Adrenal gland (tissue), 9 donors: ENCODE measurements at regions not wholly inside any gene's neighbourhood (a gene's known extent, or its start where the extent isn't known, plus 50 kb on each side); places are given as distances from the start of the nearest gene placed in this dataset.

ENCODE experiments used
- DNase-seq, 7 donors: peaks; one replicate each; pipeline ENCODE4 v3.0.0-alpha.2; 2019 to 2020
- H3K27ac ChIP-seq, 5 donors: fragments of 200-600 bp; sonication (generic) in 4 of 5; 1 replicate in 3 of 5; 2 replicates in 2 of 5; pipeline versions ENCODE4 v1.5.1 to v1.8.0; 2016 to 2020; ENCODE audit warnings: mild to moderate bottlenecking in 1 of 5
- H3K27me3 ChIP-seq: fragments of 200-600 bp; 2 replicates; pipeline ENCODE4 v1.8.0; 2021
- H3K36me3 ChIP-seq, 2 donors: fragments of 200-600 bp; replicated peaks in 1 of 2; 1 replicate in 1 of 2; 2 replicates in 1 of 2; pipeline versions ENCODE4 v1.5.1 to v1.8.0; 2018 to 2022
- H3K4me1 ChIP-seq, 2 donors: fragments of 200-600 bp; replicated peaks in 1 of 2; 1 replicate in 1 of 2; 2 replicates in 1 of 2; pipeline versions ENCODE4 v1.5.1 to v1.8.0; 2018 to 2021
- H3K4me3 ChIP-seq, 4 donors: fragments of 200-600 bp; sonication (generic) in 3 of 4; one replicate each; pipeline ENCODE4 v1.5.1; 2016 to 2018
- H3K9me3 ChIP-seq, 3 donors: fragments of 200-600 bp; sonication (generic) in 1 of 3; replicated peaks in 1 of 3; 1 replicate in 2 of 3; 2 replicates in 1 of 3; pipeline versions ENCODE4 v1.5.1 to v1.8.0; 2016 to 2021
- POLR2A ChIP-seq, 2 donors: fragments of 450-650 bp; IDR thresholded peaks; one replicate each; pipeline ENCODE4 v1.6.1; 2017; ENCODE audit warnings: antibody characterized with exemption in 2 of 2, mild to moderate bottlenecking in 2 of 2, moderate library complexity in 1 of 2
- WGBS, 4 donors: extraction: QIAGEN DNeasy Blood & Tissue Kit in 2 of 4; methylation state at CpG; one replicate each; pipeline versions ENCODE4 v1.1.5 to v1.1.7; 2013 to 2017; 5-methylcytosine and 5-hydroxymethylcytosine counted together
- intact Hi-C, 2 donors: fragments of 100-400 bp; cut with DNase I; formaldehyde crosslinking; loops; one replicate each; pipeline versions ENCODE4 v1.14.1 to v1.15.0; 2022 to 2023
- TF ChIP-seq, protein P1 (sequence below), 6 experiments: fragments of 450-650 bp in 4 of 6; fragments of 200-600 bp in 2 of 6; sonication (generic) in 1 of 6; IDR thresholded peaks; 1 replicate in 5 of 6; 2 replicates in 1 of 6; pipeline versions ENCODE4 v1.5.1 to v1.8.0; 2016 to 2021; ENCODE audit warnings: antibody characterized with exemption in 6 of 6, mild to moderate bottlenecking in 2 of 6, moderate library complexity in 1 of 6
- donor health status: healthy with polysubstance abuse.
- donor health status: Bipolar disorder and iron deficiency.
- donor health status: DM: yes; HTN: yes; CAD: no.
- donor health status: DM: no; HTN: no; CAD: no.
- donor health status: DM: no; HTN: no; CAD: no.

DNA sequence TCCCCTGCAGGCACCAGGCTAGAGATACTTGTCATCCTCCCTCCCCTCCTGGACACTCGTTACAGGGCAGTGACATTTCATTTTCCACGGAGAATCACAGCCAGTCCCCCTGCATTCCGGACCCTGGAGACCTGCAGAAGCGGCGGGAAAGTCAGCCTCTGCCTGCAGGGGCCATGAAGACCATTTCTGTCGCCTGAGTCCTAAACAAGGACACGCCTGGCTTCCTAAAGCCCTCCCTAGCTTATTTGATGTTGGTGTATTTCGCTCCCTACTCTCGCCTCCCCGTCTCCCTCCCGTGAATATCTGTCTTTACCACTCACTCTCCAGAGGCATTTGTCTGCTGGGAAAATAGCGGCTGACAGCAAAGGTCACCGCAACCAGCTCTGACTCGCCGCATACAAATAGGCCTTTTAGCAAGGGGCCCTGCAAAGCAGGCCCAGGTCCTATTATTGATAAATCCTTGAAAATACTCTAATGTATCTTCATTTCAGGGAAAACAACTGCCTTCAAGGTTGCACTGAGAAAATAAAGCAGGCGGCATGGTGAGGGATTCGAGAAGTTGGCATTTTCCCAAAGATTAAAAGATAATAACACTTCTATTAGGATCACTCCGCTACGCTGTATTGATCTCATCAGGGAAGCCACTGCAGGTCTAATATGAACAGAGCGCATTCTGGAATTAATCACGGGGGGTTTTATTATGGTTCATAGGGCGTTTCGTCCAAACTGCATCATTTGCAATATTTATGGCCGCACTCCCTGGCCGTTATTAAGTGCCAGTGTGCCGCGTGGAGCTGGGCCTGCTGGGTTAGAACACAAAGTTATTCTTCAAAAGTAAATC, 447.1 kb upstream of the CDH5 start:
- WGBS, 4 donors: 65 to 78% (median 74%) methylated on average over 24 to 27 of the region's 27 CpGs
- DNase-seq: no peak
- no peaks in the 10 kb centered on the region for H3K9me3 ChIP-seq
- no peak overlapping the region for H3K27ac ChIP-seq
- TF ChIP-seq POLR2A (IDR thresholded peaks at IDR 0.05): no peak
- TF ChIP-seq, protein P1, sequence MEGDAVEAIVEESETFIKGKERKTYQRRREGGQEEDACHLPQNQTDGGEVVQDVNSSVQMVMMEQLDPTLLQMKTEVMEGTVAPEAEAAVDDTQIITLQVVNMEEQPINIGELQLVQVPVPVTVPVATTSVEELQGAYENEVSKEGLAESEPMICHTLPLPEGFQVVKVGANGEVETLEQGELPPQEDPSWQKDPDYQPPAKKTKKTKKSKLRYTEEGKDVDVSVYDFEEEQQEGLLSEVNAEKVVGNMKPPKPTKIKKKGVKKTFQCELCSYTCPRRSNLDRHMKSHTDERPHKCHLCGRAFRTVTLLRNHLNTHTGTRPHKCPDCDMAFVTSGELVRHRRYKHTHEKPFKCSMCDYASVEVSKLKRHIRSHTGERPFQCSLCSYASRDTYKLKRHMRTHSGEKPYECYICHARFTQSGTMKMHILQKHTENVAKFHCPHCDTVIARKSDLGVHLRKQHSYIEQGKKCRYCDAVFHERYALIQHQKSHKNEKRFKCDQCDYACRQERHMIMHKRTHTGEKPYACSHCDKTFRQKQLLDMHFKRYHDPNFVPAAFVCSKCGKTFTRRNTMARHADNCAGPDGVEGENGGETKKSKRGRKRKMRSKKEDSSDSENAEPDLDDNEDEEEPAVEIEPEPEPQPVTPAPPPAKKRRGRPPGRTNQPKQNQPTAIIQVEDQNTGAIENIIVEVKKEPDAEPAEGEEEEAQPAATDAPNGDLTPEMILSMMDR (IDR thresholded peaks at IDR 0.05): no peak
- no peaks in the 10 kb centered on the region for H3K27me3 ChIP-seq
- intact Hi-C loops: no loop called here
- no peaks in the 10 kb centered on the region for H3K4me1 ChIP-seq
- H3K36me3 ChIP-seq: no peaks in the 10 kb centered on the region
- H3K4me3 ChIP-seq: no peak overlapping the region

DNA sequence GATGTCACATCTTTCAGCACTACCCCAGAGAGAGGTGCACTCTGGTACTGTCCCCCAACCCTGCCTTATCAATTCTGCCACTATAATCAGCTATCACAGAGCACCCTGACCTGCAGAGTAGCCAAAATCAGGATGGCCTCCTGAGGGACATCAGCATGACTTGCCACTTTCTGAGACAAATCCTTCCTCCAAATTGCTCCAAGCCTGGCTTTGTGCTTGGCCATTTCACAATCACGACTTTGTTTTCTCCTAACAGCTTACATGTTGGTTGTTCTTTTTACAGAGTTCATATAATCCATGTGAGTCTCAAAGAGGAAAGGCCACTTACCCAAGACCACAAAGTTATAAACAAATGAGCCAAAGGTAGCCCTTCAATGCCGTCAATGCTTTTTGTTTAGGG, 449.0 kb upstream of the CDH5 start:
- Histone ChIP-seq H3K27ac (no peak overlapping the region), H3K9me3 (no peaks in the 10 kb centered on the region), H3K4me1 (no peaks in the 10 kb centered on the region), H3K4me3 (no peak overlapping the region), H3K27me3 (no peaks in the 10 kb centered on the region), H3K36me3 (no peaks in the 10 kb centered on the region)
- TF ChIP-seq POLR2A (IDR thresholded peaks at IDR 0.05): no peak
- TF ChIP-seq, protein P1 (IDR thresholded peaks at IDR 0.05): no peak
- 75 to 93% (median 88%) methylated on average over 2 of the region's 2 CpGs for whole genome bisulfite sequencing, 4 donors
- DNase-seq: no peak
- intact Hi-C loops: no loop called here

DNA sequence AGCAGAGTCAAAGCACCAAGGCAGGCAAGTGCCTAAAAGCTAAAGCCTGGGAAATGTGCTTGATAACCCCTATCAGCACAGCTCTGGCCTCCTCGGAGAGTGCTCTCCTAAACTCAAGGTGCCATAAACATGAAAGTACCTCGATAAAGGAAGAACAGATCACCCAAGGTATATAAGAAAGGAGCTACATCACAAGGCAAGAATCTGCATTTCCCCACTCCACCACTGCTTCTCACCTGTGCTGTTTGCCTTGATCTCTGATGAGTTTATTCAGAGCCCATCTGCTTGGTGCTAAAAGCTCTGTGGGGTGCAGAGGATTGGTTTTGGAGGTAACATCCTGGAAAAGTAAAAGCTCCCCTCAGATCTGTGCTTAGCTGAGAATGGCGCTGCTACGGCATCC, 449.5 kb upstream of the CDH5 start:
- TF ChIP-seq POLR2A (IDR thresholded peaks at IDR 0.05): no peak
- TF ChIP-seq, protein P1 (IDR thresholded peaks at IDR 0.05): no peak
- Histone ChIP-seq H3K9me3 (no peaks in the 10 kb centered on the region), H3K36me3 (no peaks in the 10 kb centered on the region), H3K4me1 (no peaks in the 10 kb centered on the region), H3K27me3 (no peaks in the 10 kb centered on the region), H3K4me3 (no peak overlapping the region), H3K27ac (no peak overlapping the region)
- DNase-seq: no peak
- 66 to 80% (median 72%) methylated on average over 4 of the region's 4 CpGs for WGBS, 4 donors
- intact Hi-C loops: no loop called here

DNA sequence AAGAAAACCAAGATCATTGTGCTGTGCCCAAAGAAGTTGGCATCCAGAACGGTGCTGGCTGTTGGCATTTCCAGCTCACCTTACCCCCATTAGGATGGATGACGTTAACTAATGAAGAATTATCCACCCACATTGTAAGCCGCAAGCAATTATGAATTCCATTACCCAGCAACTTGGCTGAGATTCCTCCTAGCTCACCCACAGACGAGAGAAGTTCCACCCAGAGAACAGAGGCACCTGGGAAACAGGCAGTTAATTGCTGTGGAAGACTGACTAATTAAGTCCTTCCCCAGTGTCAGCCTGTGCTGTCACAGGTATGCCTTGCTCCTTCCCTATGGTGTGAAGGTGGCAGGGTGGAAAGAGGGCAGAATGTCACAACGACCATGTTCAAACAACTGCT, 456.2 kb upstream of the CDH5 start:
- intact Hi-C loops: no loop called here
- Histone ChIP-seq H3K9me3 (no peaks in the 10 kb centered on the region), H3K36me3 (no peaks in the 10 kb centered on the region), H3K4me1 (no peaks in the 10 kb centered on the region), H3K27ac (no peak overlapping the region), H3K4me3 (no peak overlapping the region), H3K27me3 (no peaks in the 10 kb centered on the region)
- DNase-seq: no peak
- 82 to 89% (median 85%) methylated on average over 5 of the region's 5 CpGs for WGBS, 4 donors
- no peak for TF ChIP-seq POLR2A (IDR thresholded peaks at IDR 0.05)
- TF ChIP-seq, protein P1 (IDR thresholded peaks at IDR 0.05): no peak
